ENCODE measurements at regions not wholly inside any gene's neighbourhood (a gene's known extent, or its start where the extent isn't known, plus 50 kb on each side); places are given as distances from the start of the nearest gene placed in this dataset.
"Not testable (repeated sequence)": the region's sequence is repeated elsewhere in the genome, so short reads cannot be mapped to it uniquely, and the experiment has no call there.

GRCh38 chr5:42252306-42252705, 170.9 kb upstream of the GHR start:
- TF ChIP-seq CTCF (IDR thresholded peaks at IDR 0.05): no peak
- Mint-ChIP-seq H3K27ac (ENCODE audit: unreplicated experiment) (no peak overlapping the region), H3K4me3 (ENCODE audit: unreplicated experiment) (no peak overlapping the region), H3K36me3 (ENCODE audit: low read depth) (no peaks in the 10 kb centered on the region), H3K9me3 (ENCODE audit: low read depth) (peaks cover 7% of the 10 kb centered on the region), H3K27me3 (ENCODE audit: low read depth) (peaks cover 2% of the 10 kb centered on the region), H3K4me1 (ENCODE audit: low read depth) (no peaks in the 10 kb centered on the region)
- DNase-seq (ENCODE audit: low spot score): no peak

GRCh38 chr5:42259914-42260313, 163.3 kb upstream of the GHR start:
- DNase-seq (ENCODE audit: low spot score); H3K4me3 Mint-ChIP-seq (ENCODE audit: unreplicated experiment); H3K4me1 Mint-ChIP-seq (ENCODE audit: low read depth); H3K36me3 Mint-ChIP-seq (ENCODE audit: low read depth); H3K27me3 Mint-ChIP-seq (ENCODE audit: low read depth); H3K27ac Mint-ChIP-seq (ENCODE audit: unreplicated experiment): not testable (repeated sequence)
- peaks cover 26% of the 10 kb centered on the region for H3K9me3 Mint-ChIP-seq (ENCODE audit: low read depth)

- H3K4me3 Mint-ChIP-seq (ENCODE audit: unreplicated experiment): no peak overlapping the region
- H3K27ac Mint-ChIP-seq (ENCODE audit: unreplicated experiment): no peak overlapping the region
- DNase-seq (ENCODE audit: low spot score): no peak
- H3K4me1 Mint-ChIP-seq (ENCODE audit: low read depth): no peaks in the 10 kb centered on the region
- peaks cover 14% of the 10 kb centered on the region for H3K9me3 Mint-ChIP-seq (ENCODE audit: low read depth)
- TF ChIP-seq CTCF (IDR thresholded peaks at IDR 0.05): no peak
- peaks cover 5% of the 10 kb centered on the region for H3K27me3 Mint-ChIP-seq (ENCODE audit: low read depth)
- no peaks in the 10 kb centered on the region for H3K36me3 Mint-ChIP-seq (ENCODE audit: low read depth)
Measured at GRCh38 chr5:42267091-42267490, 156.1 kb upstream of the GHR start.

- H3K4me1 Mint-ChIP-seq (ENCODE audit: low read depth); H3K27me3 Mint-ChIP-seq (ENCODE audit: low read depth); DNase-seq (ENCODE audit: low spot score); H3K27ac Mint-ChIP-seq (ENCODE audit: unreplicated experiment); H3K36me3 Mint-ChIP-seq (ENCODE audit: low read depth); H3K4me3 Mint-ChIP-seq (ENCODE audit: unreplicated experiment): not testable (repeated sequence)
- peaks cover 11% of the 10 kb centered on the region for H3K9me3 Mint-ChIP-seq (ENCODE audit: low read depth)
Measured at GRCh38 chr5:42268170-42268569, 155.1 kb upstream of the GHR start.

- DNase-seq (ENCODE audit: low spot score): no peak
Measured at GRCh38 chr5:42268630-42269029, 154.6 kb upstream of the GHR start.

GRCh38 chr5:42270771-42271170, 152.5 kb upstream of the GHR start:
- no peak for DNase-seq (ENCODE audit: low spot score)
- Mint-ChIP-seq H3K4me3 (ENCODE audit: unreplicated experiment) (no peak overlapping the region), H3K9me3 (ENCODE audit: low read depth) (no peaks in the 10 kb centered on the region), H3K27ac (ENCODE audit: unreplicated experiment) (no peak overlapping the region), H3K4me1 (ENCODE audit: low read depth) (no peaks in the 10 kb centered on the region), H3K36me3 (ENCODE audit: low read depth) (no peaks in the 10 kb centered on the region), H3K27me3 (ENCODE audit: low read depth) (peaks cover 5% of the 10 kb centered on the region)
- no peak for TF ChIP-seq CTCF (IDR thresholded peaks at IDR 0.05)

More at GRCh38 chr5:42268630-42269029, 154.6 kb upstream of the GHR start:
- H3K27ac Mint-ChIP-seq (ENCODE audit: unreplicated experiment): no peak overlapping the region
- H3K4me3 Mint-ChIP-seq (ENCODE audit: unreplicated experiment): no peak overlapping the region
- H3K27me3 Mint-ChIP-seq (ENCODE audit: low read depth): peaks cover 5% of the 10 kb centered on the region
- peaks cover 11% of the 10 kb centered on the region for H3K9me3 Mint-ChIP-seq (ENCODE audit: low read depth)
- no peaks in the 10 kb centered on the region for H3K36me3 Mint-ChIP-seq (ENCODE audit: low read depth)
- H3K4me1 Mint-ChIP-seq (ENCODE audit: low read depth): no peaks in the 10 kb centered on the region
- TF ChIP-seq CTCF (IDR thresholded peaks at IDR 0.05): no peak

Data from chondrocyte (in vitro differentiated cells).